HG02623 (cell line): ENCODE measurements at regions not wholly inside any gene's neighbourhood (a gene's known extent, or its start where the extent isn't known, plus 50 kb on each side); places are given as distances from the start of the nearest gene placed in this dataset.

Experiments
- ATAC-seq: cut with Tn5 transposase; IDR thresholded peaks from one replicate; pipeline ENCODE4 v1.9.1; 2021; ENCODE audit warnings: moderate library complexity; ENCODE audit not compliant: unreplicated experiment

DNA sequence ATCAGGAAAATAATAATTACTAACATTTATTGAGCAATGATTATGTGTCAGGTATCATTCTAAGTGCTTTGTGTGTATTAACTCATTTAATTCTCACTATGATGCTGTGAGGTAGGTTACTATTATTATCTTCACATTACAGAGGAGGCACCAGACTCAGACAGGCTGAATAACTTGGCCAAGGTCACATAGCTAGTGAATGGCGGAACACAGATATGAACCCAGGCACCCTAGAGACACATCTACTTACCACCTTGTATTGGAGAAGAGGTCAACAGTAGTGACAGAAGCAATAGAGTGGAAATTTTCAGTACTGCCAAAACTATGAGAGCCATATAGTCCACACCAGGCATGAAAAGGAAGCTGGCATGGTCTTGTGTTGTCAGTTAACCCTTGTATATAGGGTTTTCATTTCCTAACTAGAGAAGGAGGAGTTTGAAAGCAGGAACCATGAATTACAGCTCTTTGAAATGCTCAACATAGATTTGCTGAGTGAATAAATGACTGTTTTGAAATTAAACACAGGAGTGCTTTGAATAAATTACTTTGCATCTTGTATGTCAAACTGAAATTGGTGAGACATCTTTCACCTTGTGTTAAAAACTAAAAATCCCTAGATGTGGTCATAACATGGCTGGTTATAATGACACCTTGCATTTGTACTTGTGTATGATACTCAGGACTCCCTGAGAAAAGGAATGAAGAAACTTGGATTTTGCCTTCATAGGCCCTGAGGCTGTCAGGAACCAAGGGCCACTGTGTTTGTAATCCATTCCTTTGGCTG lies 71.8 kb downstream of the RTL9 start:
- no peak for ATAC-seq

DNA sequence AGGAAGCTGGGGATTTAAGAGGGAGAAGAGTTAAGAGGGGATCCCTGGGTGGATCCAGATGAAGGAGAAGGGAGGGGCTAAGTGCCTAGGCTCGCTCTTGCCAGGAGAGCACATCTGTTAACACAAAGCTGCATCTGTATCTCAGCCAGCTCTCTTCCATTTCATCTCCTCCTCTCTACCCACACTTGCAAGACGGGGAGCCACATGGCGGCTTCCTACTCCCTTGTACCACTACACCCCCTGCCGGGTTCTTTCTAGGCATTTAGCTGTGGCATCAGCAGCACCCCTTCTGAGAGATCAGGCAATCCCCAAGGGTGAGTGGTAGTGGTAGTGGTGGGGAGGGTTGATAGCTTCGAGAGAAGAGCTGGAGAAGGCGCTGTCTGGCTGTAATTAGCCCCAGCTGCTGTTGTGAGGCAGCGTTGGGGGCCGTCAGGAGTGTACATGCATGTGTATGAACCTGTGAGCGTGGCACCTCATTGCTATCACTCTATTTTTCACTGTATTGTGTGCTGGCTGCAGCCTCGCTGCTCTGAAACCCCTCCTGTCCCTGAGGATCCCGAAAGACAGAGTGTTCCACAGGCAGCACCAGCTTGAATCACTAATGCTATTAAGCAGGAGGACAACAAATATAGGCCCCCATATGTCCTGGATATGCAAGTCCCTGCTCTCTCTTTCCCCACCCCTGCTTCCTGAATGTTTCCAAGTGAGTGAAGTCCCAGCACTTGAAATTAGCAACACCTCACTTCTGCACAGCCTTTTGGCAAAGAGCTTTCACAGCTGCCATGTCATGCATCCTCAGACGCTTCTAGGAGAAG lies 73.7 kb downstream of the RTL9 start:
- no peak for ATAC-seq

DNA sequence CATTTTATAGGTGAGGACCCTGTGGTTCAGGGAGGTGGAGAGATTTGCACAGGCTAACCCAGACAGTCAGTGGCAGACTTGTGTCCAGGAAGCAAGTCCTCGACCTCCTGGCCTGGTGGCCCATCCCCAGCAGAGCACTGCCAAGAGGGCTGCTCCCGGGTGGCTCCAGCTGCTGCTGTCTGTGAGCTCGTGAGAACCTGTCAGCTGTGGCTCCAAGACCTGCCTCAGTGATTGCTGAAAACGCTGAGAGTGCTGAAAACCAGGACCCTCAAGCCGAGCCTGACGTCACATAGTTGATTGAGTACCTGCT lies 74.2 kb downstream of the RTL9 start:
- ATAC-seq: no peak

DNA sequence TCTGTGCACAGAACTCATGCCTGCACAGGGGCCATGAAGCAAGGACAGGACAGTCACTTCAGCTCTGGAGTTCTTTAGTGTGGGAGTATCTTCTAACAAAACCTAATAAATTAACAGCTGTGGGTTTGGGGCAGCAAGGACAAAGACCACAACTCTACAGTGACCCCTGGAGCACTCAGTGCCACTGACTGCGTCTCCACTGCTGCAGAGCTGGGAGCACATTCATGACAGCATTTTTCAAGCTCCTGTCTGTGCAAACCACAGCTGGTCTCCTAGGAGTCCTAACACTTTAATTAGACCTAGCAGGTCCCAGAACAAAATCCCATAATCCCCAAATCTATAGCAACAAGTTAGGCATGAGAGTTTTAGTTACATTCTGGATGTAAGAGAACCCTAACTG lies 76.5 kb downstream of the RTL9 start:
- no peak for ATAC-seq

DNA sequence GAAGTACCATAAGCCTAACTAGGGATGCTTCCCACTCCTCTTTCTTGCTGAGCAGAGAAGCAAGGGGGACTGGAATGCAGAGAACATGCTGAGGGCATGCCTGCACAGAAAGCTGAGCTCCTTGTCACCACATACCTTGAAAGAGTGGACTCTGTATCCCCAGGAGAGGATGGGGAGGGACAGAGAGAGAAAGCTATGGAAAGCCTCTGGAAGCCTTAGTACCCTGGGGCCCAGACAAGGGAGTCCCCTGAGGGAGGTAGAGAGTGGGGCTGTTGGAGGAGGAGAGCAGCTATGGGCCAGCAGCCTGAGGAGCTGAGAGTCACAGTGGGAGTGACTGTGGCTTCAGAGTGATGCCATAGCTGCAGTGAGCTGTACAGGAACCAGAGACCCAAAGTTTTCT lies 77.9 kb downstream of the RTL9 start:
- ATAC-seq: no peak

DNA sequence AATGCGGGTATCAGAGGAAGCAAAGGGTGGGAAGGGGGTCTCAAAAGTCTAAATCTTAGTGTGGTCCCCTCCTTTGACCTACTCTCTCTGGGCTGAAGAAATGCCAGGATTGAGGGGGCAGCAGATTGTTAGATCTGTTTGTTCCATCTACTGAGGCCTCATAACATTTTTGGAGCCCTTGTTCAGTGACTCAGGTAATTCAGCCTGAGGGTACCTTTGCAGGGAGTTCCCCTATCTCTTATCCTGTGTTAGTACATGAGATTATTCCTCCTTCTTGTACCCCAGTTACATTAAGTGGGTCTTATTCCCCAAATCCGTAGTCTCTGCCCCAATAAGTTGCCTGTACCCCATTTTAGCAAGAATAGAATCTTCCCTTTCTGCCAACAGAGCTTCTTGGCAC lies 79.0 kb downstream of the RTL9 start:
- no peak for ATAC-seq

DNA sequence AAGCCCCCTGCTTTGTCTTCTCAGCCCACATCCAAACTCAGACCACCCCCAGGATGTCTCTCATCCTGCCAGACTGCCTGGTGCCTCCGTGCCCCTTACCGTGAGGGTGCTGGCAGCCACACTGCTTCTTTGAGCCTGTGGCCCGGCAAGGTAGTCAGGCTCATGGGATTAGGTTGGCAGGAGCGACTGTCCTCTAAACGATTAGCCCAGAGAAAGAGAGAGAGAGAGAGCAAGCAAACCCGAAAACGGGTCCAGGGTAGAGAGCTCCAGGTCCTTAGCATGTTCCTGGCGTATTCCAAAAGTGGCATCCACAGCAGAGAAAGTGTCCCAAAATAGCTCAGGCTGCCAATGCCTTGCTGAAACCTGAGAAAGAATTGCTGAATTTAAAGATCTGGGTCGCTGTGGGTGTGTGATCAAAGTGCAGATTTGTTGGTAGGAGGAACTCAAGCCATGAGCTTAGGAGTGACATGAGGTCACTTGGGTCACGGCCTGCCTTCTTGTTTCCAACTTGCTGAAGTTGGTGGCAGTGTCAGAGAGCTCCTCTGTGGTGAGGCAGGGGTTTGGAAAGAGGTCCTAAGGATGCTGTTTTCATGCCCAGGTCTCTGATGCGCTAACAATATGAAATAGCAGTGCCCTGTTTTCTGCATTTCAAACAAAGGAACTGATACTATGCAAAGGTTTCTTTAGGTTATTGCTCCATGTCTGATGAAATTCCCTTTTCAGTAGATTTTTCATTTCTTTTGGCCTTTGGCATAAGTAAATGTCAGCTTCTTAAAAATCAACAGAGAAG lies 81.6 kb downstream of the RTL9 start:
- no peak for ATAC-seq

DNA sequence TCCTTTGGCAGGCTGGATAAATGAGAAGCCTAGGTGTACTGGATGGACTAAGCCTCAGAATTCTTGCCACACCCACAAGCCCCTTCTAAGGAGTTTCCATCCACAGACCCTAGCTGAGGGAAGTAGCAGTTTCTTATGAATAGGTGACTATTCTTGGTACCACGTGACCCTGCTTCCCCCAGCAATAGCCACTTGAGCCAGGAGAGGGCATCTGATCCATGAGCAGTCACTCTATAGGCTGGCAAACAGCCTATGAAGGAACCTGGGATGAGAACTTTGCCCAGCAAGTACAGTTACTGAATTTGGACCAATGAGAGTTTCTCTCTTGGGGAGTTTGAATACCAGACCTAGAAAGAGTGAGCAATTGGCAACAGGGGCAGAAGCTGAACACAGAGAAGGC lies 84.0 kb downstream of the RTL9 start:
- ATAC-seq: peak; percentile 61

DNA sequence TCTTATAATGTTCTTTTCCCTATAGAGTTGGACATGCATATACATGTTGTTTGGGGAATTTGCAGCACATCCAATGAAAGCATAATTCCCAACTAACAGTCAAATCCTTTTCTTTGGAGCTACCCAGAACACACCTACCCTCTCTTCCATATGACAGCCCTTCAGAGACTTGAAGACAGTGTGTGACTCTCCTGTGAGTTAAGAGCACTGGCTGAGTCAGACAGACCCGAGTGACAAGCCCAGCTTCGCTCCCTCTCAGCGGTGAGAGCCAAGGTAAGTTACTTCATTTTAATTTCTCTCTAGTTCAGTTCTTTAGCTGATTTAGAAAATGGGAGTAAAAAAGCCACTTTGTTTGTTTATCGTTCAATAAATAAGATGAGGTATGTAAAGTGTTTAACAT lies 86.3 kb downstream of the RTL9 start:
- ATAC-seq: no peak

DNA sequence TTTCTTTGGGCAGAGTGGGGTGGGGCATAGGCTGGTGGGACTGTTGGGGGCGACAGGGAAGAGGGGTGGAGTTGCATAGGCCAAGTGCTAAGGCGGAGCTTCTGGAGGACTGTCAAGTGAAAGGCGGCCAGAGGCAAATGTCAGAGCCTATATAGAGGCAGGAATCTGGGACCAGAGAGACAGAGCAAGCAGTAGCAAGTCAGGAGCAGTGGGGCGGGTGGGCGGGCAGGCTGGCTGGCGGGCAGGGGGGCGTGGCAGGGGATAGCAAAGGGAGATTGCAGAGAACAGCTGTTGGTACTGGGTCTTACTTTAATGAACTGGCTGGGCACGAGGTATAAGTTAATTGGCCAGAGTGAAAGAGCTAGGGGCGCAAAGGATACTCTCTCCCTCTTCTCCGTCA lies 89.8 kb downstream of the RTL9 start:
- no peak for ATAC-seq

DNA sequence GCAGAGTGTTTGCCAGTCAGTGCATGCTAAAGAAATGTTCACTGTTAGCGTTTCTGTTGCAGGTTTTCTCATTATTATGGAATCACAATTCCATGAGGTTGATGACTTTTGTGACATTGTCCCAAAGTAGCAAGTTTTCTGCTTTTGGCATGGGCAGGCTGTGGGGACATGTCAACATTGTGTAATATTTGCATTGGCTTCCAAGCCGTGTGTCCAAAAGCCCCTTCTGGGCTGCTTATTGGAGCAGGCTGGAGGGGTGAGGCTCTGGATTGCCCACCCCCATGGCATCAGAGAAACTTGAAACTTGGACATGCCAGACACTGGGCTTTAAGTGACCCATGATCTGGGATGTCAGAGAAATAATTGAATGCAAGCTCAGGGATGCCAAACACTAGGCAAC lies 90.7 kb downstream of the RTL9 start:
- ATAC-seq: no peak

DNA sequence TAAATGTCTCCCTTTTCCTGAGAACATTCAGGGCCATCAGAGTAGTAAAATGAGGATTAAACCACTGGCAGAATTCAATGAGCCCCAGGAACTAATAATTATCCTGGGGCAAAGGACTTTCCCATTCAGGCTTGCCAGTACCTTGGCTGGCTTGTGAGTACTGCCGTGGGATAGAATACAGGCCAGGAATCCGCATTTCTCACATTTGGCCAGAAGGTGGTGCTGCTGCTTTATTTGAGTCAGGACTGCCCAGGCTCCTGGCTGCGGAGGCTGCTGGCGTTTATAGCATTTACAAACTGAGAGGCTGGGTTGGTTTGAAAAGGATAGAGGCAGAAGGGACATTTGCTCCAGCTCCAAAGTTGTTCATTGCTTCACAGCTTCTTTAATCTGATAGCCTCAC lies 91.4 kb downstream of the RTL9 start:
- ATAC-seq: peak; percentile 85

DNA sequence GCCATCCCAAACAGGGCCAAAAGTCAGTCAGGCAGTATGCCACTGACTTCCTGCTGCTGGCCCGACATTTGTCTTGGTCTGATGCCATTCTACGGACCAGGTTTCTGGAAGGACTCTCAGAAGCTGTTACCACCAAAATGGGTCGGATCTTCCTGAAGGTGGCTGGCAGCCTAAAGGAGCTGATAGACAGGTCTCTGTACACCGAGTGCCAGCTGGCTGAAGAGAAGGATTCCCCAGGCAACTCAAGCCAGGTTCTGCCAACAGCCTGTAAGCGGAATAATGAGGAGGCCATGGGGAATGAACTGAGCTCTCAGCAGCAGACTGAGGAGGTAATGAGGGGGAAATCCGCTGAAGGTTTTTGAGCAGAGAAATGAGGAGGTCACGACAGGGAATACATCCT lies 95.7 kb downstream of the RTL9 start:
- ATAC-seq: no peak

DNA sequence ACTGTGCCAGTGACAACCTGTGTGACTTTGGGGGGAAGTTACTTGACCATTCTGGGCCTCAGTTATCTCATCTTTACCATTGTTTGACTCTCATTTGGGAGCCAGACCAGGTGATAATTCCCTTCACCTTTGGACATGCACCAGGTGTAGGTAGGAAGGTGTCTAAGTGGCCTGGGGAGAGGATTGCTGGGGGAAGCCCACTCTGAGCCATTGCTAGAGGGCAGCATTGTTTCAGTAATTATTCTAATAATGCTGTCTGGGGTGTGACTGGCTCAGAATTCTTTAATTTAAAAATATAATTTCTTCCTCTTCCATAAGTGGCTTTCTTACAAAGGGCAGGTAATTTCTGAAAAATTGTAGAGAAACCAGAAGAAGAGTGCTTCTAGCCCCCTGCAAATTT lies 104.3 kb downstream of the RTL9 start:
- no peak for ATAC-seq

DNA sequence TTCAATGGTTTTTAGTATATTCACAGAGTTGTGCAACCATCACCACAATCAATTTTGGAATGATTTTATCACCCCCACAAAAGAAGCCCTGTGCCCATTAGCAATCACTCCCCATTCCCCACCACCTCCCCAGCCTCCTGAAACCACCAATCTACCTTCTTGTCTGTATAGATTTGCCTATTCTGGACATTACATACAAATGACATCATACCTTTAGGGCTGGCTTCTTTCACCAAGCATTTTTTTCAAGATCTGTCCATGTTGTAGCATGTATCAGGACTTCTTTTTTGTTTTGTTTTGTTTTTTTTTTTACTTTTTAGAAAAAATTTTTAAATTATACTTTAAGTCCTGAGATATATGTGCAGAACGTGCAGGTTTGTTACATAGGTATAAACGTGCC lies 108.1 kb downstream of the RTL9 start:
- ATAC-seq: no peak

DNA sequence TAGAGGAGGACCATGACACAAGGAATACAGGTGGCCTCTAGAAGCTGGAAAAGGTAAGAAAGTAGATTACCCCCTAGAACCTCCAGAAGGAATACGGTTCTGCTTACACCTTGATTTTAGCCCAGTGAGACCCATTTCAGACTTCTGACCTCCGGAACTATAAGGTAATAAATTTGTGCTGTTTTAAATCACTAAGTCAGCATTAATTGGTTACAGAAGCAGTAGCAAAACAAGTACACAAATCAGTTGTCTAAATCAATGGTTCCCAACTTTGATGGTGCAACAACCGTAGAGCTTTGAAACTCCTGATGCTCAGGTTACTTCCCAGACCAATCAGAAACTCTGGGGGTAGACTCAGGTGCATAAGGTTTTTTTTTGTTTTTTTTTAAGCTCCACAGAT lies 113.6 kb downstream of the RTL9 start:
- no peak for ATAC-seq

DNA sequence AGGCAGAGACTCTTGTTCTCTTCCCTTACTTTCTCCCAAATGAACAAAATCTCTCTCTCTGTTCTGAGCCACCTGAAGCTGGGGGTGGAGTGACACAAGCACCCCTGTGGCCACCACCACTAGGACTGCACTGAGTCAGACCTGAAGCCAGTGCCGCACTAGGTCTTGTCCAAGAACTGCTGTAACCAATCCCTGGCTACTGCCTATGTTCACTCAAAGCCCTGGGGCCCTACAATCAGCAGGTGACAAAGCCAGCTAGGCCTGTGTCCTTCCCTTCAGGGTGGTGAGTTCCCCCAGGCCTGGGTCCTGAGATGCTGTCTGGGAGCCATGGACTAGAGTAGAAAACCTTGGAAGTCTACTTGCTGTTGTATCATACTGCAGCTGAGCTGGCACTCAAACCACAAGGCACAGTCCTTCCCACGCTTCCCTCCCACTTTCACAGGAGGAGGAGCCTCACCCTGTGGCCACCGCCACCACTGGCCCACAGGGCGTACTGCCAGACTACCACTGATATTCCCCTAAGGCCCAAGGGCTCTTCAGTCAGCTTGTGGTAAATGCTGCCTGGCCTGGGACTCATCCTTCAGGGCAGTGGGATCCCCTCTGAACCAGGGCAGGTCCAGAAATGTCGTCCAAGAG lies 119.1 kb downstream of the RTL9 start:
- ATAC-seq: no peak

DNA sequence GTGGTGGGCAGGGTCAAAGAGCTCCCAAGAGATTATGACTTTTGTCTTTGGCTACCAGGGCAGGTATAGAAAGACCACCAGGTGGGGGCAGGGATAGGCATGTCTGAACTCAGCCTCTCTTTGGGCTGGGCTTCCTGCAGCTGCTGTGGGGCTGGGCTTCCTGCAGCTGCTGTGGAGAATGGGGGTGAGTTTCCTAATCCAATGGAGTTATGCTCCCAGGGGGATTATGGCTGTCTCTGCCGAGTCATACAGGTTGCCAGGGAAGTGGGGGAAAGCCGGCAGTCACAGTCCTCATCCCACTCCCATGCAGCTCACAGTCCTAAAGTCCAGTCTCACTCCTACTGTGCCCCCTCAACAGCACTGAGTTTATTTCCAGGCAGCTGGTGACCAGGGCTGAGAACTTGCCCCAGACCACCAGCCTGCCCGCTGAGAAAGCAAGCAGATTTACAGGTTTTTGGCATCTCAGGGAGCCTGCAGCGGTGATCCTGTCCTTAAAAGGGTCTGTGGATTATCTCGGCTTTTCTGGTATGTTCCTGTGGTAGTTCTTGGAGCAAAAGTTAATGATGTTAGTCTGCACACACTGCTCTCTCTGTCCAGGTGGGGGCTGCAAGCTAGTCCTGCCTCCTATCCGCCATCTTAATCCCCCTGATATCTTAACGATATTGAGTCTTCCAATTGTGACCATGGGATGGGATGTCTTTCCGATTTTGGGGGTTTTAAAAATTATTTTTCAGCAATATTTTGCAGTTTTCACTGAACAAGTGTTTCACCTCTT lies 133.4 kb downstream of the RTL9 start:
- ATAC-seq: no peak

DNA sequence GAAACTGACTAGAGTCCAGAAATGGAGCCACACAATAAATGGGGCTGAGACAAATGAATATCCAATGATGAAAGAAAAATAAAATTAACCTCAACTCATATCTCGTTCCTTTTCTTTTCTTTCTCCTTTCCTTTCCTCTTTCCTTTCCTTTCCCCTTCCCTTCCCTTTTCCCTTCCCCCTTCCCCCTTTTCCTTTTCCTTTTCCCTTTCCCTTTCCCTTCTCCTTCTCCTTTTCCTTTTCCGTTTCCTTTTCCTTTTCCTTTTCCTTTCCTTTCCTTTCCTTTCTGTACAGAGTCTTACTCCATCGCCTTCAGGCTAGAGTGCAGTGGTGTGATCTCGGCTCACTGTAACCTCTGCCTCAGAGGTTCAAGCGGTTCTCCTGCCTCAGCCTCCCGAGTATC lies 146.3 kb downstream of the RTL9 start:
- ATAC-seq: no peak

DNA sequence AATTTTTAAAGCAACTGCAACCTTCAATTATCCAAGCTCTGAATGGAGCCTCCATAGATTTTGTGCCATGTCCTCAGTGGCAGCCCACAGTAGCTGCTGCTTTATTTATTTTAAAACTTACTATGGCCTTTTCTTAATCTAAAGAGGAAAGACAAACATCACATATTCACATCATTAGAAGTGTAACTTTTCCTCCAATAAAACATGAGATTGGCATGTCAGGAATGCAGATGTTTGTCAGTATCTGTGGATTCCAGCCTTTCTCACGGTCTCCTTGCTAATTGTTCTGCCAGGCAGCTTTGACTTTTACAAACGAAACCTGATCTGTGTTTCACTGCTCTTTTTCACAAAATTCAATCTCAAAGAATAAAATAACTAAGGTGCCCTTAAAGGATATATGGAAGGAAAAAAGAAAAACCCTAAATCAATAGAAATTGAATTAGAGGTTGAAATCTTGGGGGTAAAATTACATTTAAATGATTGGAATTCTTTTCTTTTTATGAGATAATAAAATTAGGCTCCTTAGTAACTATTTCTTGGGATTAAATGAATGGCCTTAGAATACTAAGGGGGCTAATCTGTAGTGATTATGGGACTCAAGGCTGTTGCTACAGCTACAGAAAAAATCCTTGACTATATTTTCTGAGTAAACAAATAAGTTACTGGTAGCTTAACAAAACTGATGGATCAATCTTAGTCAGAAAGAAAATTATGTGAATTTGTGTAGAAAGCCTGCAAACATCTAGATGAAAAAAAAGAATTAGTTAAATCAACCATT lies 151.3 kb downstream of the RTL9 start:
- no peak for ATAC-seq
